Activated CD8-positive, alpha-beta memory T cell treated with anti-CD3 and anti-CD28 coated beads for 1 hour (primary cell): ENCODE measurements at regions not wholly inside any gene's neighbourhood (a gene's known extent, or its start where the extent isn't known, plus 50 kb on each side); places are given as distances from the start of the nearest gene placed in this dataset.

Experiments
- DNase-seq, 2 donors: peaks; one replicate each; pipeline ENCODE4 v3.0.0-alpha.2; 2020; ENCODE audit warnings: low read depth in 1 of 2; ENCODE audit errors: extremely low read depth in 1 of 2

DNA sequence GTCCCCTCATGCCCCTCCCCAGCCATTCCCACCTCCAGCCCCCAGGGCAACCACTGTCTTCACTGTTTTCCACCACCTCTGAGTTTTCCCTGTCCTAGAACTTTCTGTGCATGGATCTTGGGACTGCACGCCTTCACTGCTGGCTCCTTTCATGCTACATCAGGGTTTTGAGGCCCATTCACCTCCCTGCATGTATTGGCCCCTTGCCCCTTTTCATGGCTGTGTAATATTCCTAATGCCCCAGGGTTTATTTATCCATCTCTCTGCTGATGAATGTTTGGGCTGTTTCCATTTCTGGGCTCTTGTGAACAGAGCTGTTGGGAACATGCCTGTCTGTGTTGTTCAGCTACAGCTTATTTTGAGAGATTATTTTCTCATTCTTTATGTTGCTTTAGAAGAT, 205.0 kb downstream of the RBFOX3 start:
- no peak for DNase-seq

DNA sequence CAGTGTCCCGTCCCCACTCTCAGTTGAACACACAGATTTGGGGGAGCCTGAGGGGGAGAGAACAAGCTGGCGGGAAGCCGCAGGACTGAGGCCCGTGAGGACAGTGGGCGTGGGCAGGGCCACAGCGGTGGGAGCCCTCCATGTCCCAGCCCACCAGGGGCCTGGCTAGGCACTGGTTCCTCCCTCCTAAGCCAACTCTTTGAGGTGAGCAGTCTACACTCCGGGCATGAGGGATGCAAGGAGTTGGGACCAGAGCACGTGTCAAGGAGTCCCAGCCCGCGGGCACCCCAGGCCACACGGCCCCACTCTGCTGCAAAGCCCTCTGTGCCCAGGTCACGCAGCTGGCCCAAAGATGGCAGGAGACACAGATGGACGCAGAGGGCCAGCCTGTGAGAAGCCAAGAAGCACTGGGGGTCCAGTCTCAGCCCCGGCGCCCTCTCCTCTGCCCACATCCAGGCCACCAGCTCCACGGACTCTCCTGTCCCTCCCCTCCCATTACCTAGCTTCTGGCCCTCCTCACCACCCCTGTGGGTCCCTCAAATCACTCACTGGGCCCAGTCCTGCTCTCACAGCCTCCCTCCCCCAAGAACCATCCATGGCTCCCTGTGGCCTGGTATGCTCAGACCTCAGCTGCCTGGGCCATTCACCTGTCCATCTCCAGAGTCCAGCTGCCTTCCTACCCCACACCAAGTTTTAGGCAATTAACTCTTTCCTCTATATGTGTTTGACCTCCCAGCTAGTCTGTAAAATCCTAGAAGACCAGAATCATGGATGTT, 206.5 kb downstream of the RBFOX3 start:
- DNase-seq: no peak

DNA sequence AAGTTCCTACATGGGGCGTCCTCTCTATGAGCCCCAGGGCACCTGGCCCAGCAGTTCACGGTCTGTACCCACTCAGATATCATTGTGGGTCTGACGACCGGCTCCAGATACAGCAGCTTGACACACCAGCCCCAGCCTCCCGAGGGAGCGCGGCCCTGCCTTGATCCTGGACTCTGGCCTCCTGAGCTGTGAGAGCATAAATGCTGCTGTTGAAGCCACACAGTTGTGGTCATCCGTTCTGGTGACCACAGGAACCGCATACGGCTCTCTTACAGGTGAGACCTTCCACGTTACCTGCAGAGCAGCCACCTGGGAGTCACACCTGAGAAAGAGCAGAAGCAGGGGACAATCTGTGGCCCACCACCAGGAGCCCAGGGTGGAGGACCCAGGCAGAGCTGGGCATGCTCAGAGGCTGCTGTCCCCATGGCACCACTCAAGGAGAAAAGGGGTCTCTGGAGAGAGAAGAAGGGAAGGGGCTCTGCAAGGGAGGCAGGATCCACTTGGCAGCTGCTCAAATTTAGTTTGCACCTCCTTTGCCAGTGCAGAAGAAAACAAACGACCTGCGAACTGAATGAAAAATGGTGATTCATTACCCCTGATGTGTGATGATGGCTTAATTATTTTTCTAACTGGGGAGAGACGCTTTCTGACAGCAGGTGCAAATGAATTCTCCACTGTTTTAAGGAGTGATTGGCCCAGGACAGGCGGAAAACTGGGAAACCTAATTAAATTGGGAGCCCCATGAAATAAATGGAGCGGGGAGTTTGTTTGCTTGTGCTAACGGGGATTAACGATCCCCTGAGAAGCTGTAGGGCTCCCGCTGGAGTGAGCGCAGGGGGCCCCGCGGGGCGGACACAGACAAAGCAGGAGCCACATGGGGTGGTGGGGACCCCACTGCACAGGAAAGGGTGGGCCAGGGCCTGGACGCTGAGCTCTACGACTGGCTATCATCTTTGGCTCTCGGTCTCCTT, 208.9 kb downstream of the RBFOX3 start:
- DNase-seq: no peak

DNA sequence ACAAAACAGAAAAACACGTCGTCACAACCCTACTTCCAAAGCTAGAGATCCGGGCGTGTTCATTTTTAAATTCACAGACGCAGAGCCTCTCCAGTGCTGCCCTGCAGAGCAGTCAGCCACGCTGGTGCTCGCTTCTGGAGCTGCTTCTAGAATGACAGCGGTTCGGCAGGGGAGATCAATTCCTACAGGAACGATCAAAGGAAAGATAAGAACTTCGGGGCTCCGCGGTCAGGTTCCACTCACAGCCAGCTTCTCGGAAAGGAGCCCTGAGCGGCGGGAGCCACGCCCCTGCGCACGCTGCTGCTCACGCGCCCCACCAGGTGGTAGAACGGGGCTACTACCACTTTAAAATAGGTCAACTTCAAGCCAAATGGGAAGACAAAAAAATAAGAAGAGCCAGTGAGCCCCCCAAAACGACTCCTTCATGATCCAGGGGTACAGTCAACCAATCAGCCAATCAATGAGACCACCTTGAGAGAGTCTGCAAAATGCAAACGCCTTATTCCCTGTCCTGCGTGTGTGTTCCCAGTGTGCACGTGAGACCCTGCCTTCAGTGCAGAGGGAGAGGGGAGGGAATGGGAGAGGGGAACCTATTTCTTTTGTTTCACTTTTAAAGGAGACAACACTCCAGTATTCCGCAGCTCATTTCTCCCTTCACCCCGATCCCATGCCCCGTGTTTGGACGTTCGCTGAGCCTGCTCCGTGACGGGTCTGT, 209.7 kb downstream of the RBFOX3 start:
- peak; percentile 19 to 58 for DNase-seq

DNA sequence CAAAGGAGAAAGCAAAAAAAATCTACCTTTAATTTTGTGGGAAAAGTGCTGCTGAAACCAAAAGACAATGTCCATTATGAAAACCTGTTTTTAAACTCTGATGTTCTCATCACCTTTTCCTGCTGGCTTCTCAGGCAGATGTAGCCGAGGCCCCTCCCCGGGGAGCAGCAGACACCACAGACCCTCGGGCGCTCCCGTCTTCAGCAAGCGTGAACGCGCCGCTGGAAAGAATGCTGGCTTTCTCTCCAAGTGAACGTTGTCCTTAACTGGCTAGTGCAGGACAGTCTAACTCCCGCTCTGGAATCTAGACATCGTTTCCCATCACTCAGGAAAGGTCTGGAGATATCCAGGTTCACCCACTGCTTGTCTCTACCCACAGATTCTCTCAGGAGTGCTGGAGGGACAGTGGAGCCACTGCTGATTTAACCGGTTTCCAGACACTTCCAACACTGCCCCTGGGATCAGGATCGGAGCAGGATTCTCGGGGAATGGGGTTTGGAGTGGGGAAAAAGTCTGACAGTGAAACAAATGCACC, 211.2 kb downstream of the RBFOX3 start:
- no peak for DNase-seq

DNA sequence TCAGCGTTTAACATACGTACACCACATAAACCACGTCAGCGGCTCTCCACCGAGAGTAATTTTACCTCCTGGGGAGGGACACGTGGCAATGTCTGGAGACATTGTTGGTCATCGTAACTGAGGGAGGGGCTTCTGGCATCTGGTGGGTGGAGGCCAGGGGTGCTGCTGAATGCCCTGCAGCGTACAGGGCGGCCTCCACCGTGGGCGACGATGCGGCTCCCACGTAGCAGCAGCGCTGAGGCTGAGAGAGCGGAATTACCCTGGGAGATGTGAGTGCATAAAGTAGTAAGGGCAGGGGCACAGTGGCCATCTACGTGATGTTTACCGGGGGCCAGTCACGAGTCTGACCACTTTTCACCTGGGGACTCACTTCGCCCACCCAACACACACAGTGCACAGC, 212.4 kb downstream of the RBFOX3 start:
- DNase-seq: no peak

DNA sequence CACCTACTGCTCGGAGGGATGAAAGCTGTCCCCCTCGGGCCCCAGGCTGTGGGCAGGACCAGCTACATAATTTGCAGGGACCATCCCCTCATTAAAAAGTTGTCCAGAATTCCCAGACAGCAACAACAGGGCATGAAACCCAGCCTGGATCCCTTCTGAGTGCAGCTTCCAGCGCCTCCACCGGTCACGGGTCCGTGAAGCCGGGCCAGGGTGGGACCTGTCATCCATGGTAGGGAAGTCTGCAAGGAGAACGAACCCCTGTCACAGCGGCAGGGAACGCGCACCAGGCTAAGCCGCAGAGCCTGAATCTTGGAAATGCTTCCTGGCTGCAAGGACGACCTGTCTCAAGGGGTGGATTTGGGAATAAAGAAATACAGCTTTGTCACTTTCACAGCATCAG, 214.2 kb downstream of the RBFOX3 start:
- no peak for DNase-seq

DNA sequence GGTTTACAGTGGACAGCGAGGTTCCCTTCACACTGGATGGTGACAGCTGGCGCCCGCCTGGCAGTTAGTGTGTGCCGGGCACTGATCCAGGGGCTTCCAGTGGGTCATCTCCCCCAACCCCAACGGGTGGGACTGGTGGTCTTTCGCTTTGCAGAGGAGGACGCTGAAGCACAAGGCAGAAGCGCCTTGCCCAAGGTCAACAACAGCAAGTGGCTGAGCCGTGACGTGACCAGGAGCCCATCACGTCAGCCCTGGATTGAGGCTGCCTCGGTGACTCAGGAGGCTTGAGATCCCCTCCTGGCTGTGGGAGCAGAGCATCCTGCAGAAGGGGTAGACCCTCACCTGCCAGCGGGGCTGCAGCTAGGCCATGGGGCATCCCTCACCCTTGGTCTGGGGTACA, 215.3 kb downstream of the RBFOX3 start:
- no peak for DNase-seq

DNA sequence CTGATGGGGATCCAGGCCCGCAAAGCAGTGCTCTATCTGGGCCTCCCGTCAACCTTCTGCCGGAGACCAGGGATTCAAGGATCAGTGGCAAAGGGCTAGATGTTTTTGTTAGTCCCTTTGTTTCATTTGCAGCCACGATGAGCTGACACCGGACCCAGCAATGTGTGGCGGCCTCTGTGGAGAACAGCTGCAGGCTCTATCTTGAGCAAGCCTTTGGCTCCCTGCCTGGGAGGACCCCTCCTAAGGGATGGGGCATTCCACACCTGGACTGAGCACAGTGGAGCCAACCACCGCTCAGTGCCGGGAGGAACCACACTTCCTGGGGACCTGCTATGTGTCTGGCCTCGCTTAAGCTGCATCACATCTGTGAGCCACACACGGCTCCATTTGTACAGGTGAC, 215.8 kb downstream of the RBFOX3 start:
- DNase-seq: no peak

DNA sequence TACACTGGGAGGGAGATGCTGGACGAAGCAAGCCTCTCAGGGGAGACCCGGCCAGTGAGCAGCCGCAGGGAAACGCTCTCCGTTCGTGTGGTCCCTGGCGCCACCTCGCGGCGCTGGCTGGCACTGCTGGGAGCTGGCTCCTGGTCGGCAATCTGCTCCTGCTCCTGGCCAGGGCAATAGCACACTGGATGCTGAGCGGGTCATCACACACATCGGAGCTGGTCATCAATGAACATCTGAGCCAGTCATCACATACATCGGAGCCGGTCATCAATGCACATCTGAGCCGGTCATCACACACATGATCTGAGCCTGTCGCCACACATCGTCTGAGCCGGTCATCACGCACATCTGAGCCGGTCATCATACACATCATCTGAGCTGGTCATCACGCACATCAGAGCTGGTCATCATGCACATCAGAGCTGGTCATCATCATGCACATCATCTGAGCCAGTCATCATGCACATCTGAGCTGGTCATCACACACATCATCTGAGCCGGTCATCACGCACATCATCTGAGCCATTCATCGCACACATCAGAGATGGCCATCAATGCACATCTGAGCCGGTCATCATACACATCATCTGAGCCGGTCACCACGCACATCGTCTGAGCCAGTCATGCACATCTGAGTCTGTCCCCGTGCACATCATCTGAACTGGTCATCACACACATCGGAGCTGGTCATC, 217.3 kb downstream of the RBFOX3 start:
- DNase-seq: peak in 1 of 2 donors; percentile 43

DNA sequence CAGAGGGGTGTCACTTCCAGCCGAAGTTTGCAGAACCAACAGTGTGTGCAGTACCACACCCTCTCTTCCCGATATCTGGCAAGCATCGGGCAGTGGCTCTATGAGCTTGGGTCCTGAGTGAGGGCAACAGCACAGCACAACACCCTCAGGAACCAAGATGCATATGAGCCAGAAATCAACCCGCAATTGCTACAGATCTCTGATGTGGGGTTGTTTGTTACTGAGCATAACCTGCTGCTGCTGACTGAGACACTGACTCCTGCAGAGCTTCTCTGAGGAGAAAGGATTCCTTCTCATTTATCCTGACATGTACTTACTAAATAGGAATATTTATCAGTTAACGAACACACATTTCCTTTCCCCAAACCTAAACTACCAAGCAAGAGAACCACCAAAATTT, 218.3 kb downstream of the RBFOX3 start:
- no peak for DNase-seq

DNA sequence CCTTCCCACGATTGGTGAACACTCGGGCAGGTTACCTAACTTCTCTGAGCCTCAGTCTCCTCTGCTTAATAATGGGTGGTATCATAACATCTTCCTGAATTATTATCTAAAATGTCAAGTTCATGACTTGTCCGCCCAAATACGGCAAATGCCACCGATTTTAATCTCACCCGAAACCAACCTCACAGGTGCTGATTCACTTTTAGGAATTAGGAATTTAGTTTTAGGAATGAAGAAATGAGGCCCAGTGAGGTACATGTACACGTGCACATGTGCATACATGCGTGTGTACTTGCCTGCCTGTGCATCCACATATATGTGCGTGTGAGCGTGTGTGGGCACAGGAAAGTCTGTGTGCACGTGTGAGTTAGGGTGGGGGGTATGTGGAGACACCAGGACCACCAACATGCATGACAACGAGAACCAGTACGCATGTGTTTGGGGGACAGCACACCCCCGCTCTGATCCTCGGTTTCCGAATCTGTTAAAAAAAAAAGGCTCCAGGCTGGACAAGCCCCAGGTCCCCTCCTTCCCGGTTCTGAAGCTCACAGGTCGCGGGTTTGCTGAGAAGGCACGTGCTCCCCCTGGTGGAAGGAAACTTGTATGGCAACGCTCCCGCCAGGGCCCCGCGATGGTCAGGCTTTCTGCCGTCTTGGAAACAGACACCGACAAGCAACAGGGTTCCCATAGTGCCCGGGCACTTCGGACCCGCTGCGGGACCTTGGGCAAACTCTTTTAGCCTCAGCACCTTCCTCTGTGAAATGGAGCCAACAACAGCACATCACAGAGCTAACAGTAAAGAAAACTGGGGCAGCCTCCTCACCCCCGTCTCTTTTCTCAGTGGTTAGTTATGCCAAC, 219.2 kb downstream of the RBFOX3 start:
- DNase-seq: peak; percentile 15 to 57

DNA sequence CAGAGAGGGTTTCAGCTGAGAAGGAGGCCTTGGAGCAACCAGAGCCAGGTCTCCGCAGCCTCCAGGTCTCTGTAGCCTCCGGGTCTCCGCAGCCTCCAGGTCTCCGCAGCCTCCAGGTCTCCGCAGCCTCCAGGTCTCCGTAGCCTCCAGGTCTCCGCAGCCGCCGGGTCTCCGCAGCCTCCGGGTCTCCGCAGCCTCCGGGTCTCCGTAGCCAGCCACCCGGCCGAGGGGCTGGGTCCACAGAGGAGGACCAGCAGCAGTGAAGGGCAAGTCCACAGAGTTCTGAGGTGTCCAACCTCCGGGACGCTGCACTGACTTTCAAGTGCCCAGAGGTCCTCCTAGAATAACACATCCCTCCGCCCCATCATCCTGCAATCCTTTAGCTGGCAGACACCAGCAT, 221.0 kb downstream of the RBFOX3 start:
- no peak for DNase-seq

DNA sequence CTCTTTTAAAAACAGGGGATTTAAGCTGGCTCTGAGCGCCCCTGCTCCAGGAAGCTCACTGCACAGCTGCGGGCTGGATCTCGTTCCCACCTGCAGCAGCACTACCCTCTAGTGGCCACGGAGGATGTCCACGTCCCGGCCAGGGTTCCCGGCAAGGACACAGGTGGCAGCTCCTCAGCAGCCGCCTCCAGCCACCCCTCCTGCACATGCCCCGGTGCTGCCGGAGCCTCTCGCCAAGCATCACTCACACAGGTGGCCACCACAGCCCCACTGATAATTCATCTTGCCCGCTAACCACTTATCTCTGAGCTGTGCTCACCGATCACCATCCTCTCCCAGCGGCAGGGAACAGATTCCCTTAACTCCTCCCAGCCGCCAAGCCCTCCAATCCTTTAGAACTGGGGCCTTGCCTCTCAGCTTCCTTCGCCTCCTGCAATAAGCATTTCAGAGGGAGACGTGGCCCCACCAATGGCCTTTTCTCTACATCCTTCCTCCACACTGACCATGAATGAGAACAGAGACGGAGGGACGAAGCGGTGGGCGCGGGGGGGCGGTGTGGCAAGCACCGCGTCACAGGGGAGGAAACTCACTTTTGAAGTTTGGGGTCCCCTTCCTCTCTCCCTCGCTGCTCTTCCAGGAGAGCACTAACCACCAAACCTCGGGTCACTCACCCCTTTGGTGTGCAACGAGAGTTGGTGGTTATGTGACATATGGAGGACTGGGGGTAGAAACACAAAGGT, 222.1 kb downstream of the RBFOX3 start:
- DNase-seq: no peak

DNA sequence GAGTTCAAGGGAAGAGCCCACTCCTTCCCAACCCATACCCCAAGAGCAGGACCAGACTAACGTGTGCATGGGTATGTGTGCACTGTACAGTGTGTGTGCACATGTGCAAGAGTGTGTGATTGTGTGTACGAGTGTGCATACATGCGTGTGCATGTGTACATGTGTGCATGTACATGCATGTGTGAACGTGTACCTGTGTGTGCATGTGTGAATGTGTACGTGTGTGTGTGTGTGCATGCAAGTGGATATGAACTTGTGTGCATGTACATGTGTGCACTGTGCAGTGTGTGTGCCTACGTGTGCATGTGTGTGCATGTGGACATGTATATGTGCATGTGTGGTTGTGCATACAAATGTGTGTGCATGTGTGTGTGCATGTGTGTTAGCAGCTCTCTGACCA, 223.1 kb downstream of the RBFOX3 start:
- DNase-seq: no peak

DNA sequence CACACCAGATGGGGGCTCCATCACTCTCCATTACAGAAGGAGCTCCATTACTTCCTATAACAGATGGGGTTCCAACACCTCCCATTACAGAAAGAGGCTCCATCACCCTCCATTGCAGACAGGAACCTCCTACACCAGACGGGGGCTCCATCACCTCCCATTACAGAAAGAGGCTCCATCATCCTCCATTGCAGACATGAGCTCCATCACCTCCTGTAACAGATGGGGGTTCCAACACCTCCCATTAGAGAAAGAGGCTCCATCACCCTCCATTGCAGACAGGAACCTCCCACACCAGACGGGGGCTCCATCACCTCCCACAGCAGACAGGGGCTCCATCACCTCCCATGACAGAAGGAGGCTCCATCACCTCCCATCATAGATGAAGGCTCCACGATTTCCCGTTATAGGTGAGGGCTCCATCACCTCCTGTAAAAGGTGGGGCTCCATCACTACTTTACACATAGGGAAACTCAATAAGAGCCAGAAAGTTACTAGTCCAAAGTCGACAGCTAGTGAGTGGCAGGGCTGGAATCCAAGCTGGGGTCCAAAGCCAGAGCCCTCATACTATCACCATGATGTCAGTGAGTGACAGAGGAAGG, 224.8 kb downstream of the RBFOX3 start:
- DNase-seq: no peak

DNA sequence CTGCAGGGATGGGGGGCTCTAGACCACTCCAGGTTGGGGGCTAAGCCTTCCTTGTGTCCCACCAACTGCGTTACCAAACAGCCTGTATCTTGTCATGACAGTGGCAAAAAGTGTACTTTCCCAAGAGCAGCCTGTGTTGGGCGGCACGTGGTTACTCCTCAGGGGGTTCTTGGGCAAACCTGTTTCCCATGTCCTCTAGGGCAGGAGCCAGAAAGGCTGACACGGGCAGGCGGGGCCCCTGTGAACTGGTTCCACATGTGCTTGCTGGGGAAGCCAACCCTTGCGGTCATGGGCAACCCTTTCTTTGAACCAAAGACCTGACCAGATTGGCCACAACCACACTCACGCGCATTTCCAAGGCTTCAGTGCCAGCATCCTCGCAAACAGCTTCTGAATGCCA, 228.5 kb downstream of the RBFOX3 start:
- no peak for DNase-seq

DNA sequence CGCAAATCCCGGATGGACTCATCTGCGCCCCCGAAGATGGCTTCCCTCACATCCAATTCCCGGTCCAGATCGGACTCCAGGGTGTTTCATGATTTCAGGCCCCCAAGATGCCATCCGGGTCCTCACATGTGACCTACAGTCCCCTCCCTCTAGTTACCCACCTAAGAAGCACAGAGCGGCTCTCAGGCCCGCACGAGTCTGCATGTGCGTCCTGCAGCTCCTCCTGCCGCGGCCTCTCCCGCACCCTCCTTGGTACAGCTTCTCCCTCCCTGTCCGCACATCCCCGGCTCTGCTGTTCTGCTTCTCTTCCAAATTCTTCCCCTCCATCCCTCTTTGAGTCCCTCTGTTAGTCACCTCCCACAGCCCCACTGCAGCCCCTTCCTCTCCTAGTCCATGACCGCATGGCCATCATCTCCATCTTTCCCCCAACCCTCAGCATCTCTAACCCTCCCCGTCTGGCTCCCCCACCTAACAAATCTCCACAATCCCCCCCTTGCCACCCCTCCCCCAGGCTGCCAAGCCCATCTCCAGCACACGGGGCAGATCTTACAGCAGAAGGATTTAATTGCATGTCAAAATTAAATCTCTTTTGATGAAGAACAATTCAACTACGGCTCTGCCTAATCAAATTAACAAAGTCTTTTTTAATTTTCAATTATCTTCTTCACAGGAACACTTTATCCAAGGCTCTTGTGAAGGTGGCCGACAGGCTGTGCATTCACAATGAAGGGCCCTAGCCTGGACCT, 231.0 kb downstream of the RBFOX3 start:
- DNase-seq: no peak
